HG02623 (cell line): ENCODE measurements at regions not wholly inside any gene's neighbourhood (a gene's known extent, or its start where the extent isn't known, plus 50 kb on each side); places are given as distances from the start of the nearest gene placed in this dataset.

Experiments used
- ATAC-seq: cut with Tn5 transposase; IDR thresholded peaks from one replicate; pipeline ENCODE4 v1.9.1; 2021; ENCODE audit warnings: moderate library complexity; ENCODE audit not compliant: unreplicated experiment

DNA sequence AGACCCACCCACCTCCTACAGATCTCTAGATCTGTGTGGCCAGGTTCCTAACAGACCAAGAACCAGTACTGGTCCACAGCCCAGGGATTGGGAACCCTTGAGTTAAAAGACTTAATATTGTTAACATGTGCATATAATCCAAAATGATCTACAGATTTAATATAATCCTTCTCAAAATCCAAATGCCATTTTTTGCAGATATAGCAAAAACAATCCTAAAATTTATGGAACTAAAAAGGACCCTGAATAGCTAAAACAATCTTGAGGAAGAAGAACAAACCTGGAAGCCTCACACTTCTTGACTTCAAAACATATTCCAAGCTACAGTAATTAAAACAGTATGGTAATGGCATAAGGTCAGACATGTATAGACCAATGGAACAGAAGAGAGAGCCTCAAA lies 206.9 kb upstream of the SIX2 start:
- no peak for ATAC-seq

DNA sequence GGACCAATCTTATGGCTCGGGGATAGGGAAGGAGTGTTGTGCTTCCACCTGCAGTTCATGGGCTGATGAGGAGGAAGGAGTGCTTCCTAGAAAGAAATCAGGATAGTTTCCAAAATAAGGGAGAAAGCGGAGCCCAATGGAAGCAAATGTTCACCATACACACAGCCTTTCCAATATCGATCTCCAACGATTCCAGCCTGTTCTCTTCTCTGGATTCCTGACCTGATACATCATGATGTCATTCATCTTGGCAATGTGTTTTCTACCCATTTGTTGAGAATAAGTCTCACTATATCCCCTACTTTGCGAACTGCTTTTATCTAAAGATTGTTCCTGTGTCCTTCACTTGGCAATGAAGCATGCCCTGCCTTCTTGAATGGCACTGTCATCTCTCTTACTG lies 205.3 kb upstream of the SIX2 start:
- ATAC-seq, result no peak

DNA sequence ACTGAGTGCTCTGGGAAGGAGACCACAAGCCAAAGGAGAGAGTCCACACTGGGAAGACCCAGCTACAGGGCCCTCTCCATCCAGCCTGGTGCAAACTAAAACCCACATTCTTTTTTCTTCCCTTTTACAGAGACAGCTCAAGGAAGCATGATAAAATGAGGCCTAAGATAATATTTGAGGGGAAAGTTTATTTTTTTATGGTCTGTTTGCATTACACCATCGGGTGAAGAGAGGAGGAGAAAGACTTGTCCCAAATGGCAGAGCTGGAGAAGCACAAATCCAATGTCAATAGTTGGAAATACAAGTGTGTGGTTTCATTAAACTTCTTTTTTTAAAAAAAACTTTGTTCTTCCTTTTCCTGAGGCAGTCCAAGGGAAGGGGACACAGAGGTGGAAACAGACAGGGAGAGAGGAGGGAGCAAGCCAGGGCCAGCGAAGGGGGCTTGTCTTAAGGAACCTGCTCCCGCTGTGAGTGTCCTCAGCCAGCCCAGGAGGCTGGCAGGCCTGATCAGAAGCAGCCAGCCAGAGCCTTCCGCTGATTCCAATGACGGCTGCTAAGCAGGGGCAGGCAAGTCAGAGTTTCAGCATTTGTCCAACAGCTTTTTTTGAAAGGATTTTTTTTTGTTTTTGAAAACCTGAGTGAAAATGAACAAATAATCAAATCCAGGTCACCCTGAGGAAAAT lies 203.8 kb upstream of the SIX2 start:
- no peak for ATAC-seq

DNA sequence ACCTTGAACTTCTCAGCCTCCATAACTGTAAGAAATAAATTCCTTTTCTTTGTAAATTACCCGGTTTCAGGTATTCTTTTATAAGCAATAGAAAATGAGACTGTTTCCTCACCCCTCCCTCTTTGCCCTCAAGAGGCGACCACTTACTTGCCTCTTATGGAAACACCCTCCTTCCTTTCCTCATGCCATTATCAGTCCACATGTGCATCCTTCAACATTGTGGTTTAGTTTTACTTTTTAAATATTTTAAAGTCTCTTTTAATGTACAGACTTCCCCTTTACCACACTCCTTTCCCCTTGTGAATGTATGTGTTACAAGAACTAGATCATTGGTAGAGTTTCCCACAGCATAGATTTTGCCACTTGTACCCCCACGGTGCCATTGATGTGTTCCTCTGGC lies 202.4 kb upstream of the SIX2 start:
- no peak for ATAC-seq

DNA sequence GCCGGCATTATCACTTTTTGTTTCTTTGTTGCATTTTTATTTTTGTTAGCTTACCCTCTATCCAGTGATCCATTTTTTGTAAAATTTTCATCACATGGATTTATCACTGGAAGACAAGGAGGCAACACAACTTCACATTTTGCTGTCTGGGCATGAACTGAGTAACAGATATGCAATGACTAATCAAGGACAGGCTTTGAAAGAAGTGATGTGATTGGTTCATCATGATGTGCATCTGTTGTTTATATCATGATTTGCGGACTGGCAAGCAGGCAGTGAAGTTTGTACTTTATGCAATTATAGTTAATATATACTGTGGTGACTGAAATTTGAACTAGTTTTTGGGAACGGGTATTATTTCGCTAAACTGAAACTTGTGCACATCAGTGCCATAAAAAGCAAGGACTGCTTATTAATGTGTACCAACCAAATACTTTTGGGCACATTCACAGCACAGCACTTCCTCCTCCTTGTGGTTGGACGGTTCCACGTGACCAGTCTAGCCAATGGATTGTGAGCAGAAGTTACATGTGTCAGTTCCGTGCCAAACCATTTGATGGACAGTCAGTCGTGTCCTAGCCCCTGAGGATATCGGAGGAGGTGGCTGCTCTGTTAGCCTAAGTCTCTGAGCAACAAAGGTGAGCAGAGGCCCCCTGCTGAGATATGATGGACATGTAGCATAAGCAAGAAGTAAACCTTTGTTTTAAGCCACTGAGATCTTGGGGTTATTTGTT lies 201.4 kb upstream of the SIX2 start:
- ATAC-seq, result no peak

DNA sequence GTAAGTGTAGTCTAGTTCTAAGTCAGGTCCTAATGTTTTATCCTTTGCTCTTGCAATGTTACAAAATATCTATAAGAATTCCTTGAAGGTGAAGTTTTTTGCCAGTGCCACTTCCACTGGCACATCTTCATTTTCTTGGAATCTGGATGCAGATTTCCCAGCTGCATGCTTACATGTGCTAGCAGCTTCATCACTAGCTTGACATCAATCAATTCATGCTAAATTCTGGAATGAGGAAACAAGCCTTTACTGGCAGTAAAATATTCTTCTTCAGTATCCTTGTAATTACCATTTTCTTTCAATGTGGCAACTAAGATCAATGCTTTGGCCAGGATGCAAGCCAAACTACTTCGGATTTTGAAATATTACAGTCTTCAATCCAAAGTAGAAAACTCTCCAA lies 200.6 kb upstream of the SIX2 start:
- no peak for ATAC-seq

DNA sequence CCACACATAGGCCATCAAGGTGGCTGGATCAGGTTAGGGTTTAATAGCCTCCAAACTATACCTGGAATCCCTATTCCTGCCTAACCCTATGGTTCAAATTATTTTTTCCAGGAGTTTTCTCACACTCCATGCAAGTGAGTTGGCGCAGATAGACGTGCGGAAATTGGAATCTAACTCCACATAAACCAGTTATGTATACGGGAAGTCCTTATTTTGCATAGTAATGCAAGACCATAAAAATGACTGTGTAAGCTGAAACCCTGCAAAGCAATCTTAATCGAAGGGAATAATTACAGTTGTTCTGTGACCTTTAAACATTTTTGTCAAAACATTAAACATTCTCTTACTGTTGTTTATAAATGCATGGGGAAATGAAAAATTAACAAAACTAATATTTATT lies 200.1 kb upstream of the SIX2 start:
- ATAC-seq, result no peak

DNA sequence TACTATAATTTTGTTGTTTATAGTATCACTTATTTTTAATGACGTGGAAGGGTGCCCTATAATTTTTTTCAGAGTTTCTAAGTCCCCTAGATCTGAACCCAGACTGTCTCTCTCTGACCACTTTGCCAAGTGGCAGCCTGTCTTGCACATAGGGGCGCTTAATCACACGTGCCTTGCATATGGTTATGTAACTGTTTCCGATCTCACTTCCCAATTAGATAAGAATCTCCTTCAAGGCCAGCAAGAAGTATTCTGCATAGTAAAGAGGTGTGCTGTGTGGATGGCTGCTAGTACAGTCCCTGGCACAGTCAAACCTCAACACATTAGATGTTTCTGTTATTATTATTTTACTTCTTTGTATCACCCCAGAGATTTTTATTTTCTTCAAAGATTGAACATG lies 197.8 kb upstream of the SIX2 start:
- no peak for ATAC-seq

DNA sequence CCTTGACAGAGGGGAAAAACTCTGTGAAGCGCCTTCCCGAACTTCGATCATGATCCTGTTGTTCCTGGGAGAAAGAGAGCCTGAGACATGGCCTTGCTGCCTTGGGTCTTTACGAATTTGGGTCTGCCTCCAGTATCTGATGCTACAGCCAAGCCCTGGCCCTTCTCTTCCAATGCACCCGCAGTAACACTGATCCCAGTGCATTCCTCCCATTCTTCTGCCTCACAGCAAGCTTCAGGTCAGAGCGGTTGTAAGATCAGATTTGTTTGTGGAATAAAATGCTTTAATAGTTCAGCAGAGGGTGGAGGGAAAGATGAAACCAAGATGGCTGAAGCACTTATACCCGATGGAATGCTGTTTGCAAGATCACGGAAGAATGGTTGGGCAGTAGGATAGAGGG lies 196.7 kb upstream of the SIX2 start:
- ATAC-seq, result no peak

DNA sequence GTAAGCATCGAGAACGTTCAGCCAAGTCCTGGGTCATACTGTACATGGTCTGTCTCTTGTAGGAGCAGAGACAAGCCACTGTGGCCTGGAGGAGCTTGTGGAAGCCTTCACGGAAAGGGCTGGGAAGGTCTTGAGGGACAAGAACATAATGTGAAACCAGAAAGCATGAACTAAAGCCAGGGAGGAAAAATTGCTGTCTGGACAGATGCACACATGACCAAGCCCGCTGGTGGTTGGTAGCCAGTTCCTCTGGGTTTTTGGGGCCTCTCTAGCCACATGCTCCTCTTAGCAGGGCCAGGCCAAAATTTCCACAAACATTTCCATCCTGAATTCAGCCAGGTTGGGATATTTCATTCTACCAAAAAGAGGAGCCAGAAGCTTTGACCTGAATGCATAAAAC lies 196.2 kb upstream of the SIX2 start:
- ATAC-seq, result no peak

DNA sequence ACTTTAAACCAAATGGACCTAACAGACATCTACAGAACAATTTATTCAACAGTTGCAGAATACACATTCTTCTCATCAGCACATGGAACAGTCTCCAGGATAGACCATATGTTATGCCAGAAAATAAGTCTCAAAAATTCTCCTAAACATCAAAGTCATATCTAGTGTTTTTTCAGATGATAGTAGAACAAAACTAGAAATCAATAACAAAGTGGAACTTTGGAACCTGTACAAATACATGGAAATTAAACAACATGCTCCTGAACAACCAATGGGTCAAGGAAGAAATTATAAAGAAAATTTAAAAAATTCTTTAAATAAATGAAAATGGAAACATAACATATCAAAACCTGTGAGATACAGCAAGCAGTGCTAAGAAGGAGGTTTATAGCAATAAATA lies 194.1 kb upstream of the SIX2 start:
- ATAC-seq, result no peak

DNA sequence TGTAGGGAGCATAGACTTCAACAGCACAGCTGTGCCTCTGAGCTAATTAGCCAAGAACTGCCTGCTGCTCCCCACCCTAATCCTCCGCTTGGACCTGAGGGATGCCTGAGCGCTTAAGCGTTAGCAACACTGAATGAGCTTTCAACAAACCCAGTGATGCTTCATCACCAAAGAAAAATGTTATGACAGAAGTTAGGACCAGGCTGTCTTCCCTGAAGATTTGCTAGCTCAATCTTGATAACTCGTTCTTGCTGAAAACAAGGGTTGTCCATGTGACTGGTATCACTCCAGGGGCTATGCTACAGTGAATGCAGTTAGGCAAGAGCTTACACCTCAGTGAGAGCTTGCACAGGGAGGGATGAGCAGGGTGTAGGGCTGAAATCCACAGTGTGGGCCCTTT lies 190.7 kb upstream of the SIX2 start:
- no peak for ATAC-seq

DNA sequence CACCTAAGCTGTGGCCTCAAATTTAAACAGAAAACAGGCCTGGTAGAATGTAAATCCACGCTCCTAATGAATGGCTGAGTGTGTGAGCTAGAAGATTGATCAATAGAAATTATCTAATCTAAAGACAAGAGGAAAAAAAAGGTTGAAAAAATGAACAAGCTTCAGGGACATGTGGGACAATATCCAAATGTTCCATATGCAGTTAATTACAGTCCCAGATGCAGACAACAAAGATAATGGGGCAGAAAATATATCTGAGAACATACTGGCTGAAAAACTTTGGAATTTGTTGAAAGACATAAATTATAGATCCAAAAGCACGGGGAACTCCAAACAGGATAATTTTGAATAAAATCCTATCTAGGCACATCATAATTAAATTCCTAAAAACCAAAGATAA lies 186.7 kb upstream of the SIX2 start:
- ATAC-seq, result no peak

DNA sequence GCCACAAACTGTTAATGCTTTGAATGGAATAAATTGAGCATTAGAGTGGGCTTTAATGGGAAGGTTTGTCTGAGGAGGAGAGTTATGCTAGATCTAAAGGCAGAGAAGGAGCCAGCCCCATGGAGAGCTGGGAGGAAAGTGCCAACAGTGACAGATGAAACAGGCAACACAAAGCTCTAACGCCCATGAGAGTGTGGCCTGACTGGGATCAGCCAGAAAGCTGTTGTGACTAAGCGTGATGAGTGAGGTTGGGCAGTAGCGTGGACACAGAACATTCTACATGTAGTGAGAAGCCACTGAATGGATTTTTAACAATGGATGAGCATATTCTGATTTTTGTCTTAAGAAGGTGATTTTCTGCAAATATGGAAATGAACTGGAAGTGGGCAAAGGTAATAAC lies 185.3 kb upstream of the SIX2 start:
- ATAC-seq, result no peak

DNA sequence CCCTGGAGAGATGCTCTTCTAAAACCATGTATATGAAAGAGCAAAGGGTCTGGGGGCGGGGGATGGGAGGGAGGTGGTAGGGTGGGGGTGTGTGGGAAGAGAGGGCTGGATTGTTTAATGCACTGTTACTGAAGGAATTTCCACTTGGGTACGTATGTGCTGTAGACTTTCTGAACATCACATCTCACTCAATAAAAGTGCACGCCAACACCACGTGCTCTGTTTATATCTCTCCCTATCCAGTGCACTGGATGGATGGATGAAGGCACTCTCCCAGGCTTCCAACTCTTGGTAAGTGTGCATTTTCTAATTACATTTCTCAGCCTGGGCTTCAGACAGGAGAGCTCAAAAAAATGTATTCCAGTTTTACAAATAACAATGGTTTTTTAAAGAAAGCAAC lies 184.3 kb upstream of the SIX2 start:
- ATAC-seq, result no peak

DNA sequence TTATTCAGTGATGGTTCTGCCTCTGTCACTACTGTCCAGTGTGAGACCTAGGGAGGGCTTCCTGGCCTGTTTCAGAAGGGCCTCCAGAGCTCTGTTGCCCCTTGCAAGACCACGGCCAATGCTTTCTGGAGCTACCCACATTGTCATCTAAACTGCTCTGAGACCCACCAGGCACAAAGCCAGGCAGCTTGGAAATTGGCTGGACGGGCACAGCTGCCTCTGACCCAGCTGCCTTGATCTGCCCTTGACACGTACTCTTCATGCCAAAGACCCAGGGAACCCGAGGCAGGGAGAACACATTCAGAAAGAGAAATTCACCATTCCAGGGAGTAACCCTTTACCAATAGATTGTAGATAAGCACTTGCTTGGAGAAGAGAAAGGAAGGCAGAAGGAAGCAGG lies 183.7 kb upstream of the SIX2 start:
- no peak for ATAC-seq

DNA sequence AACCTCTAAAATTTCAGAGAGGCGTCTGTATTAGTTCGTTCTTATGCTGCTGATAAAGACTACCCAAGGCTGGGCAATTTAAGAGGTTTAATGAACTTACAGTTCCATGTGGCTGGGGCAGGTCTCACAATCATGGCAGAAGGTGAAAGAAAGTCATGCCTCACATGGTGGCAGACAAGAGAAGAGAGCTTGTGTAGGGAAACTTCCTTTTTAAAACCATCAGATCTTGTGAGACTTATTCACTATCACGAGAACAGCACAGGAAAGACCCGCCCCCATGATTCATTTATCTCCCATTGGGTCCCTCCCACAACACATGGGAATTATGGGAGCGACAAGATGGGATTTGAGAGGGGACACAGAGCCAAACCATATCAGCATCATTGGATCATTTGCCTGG lies 183.2 kb upstream of the SIX2 start:
- no peak for ATAC-seq

DNA sequence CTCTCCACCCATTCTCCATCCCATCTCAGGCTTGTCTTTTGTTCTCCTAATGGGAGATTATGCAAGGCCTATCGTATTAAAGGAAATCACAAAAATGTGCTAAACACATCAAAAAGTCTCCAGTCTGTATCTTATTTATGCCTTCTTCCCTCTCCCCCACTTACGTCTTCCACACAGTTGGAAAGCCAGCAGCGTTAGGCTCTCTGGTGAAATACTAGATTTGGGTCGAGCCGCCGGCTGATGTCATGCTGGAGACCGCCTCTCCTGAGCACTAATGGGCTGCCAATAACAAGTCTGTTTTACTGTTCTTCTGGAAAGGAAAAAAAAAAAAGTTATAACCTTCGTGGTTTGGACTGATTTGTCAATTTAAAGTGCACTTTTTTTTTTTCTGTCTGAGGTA lies 182.7 kb upstream of the SIX2 start:
- no peak for ATAC-seq

DNA sequence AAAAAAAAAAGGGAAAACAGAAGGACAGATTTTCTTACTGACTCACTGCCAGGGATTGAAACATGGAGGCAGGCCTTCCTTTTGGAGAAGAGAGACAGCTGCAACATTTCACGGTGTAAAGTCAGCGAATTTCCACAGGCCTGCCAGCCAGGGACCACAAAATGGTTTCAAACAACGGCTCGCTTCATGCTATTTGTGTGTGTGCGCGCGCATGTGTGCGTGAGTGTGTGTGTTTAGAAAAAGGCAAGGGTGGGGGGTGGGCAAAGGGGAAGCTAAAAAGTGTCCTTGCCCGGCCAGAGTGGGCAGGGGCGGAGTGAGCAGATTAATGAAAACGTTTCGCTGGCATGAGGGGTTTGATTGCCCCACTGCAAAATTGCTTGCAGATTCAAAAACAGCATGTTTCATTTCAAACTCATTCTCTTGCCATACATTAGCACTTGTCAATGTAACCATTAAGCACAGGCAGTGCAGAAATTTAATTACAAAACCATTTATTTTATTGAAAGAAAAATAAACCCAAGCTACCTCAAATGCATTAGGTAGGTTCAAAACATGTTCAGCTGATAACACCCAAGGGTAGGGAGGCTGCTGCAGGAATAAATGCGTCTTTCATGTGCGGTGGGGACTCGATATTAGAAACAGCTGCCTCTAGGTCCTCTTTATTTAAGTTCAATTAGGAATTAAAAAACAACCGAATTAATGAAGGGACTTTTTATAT lies 182.1 kb upstream of the SIX2 start:
- ATAC-seq, result no peak

DNA sequence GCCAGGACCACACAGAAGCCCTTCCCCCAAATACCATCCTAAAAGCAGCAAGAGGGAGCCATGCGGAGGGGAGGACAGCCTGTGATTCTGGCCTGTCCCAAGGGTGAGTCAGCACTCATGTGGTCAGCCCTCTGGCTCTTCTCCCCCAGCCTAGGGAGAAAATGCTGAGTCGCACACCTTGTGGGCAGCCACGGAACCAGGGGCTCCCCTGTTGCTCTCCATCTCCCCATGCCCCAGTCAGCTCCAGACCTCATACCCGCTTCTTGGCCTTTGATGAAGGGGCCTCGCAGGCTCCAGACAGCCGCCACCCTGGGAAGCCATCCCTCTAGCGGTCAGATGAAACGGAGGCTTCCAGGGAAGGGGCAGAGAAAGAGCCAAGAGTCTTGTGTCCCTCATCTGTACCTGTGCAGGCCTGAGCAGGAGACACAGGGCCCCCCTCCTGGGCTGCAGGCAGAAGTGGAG lies 181.3 kb upstream of the SIX2 start:
- ATAC-seq, result no peak

DNA sequence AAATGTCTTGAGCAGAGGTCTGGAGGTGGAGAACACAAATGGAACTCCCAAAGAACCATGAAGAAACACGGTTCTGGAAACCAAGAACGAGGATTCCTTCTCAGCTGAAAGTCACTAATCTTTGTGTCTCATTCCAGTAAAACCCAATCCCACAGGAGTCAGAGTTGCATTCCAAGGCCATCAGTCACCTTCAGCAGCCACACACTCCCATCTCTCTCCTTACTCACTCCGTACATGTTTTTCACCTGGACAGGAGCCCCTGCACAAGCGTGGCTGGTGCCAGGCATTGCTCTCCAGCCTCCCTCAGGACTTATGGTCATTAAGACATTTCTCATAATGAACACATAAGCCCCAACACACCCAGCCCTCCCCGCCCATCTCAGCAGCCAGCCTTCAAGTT lies 175.4 kb upstream of the SIX2 start:
- no peak for ATAC-seq

DNA sequence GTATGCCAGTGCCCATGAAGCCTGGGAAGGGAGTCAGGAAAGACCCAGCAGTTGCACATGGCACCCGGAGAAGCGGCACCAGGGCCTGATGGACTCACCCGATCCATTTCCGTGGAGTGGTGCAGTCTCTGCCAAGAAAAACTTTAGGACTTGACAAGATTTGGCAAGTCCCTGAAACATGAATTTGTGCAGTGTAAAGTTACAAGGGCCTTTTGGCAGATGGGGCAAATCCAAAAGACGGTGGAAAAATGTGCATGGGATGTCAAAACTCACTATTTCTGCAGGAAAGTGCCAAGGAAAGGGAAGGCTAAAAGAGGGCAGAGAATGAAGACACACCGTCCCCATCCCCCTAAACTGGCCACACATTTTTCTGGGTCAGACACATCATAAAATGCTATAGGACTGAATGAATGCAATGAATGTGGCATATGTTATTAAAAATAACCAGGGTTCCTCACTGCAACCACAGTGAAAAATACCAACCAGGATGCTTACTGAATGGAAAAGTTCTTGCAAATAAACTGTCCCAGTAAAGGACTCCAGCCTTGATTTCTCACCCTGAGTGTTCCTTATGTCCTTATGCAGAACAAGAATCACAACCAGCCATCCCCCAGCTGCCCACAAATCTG lies 173.5 kb upstream of the SIX2 start:
- ATAC-seq, result no peak
